SJCRH30 (cell line): ENCODE measurements at regions not wholly inside any gene's neighbourhood (a gene's known extent, or its start where the extent isn't known, plus 50 kb on each side); places are given as distances from the start of the nearest gene placed in this dataset.

Source experiments
- DNase-seq, 2 experiments: peaks; one replicate each; pipeline ENCODE4 v3.0.0-alpha.2; 2015 to 2020
- H3K27ac ChIP-seq: fragments of 250-450 bp; sonication (Bioruptor Pico); 2 replicates; pipeline ENCODE4 v1.5.1; 2020; ENCODE audit warnings: mild to moderate bottlenecking, moderate library complexity
- H3K27me3 ChIP-seq: fragments of 250-450 bp; sonication (Bioruptor Pico); 2 replicates; pipeline ENCODE4 v1.5.1; 2020; ENCODE audit warnings: mild to moderate bottlenecking, moderate library complexity
- H3K36me3 ChIP-seq: fragments of 250-450 bp; sonication (Bioruptor Pico); 2 replicates; pipeline ENCODE4 v1.5.1; 2020; ENCODE audit warnings: mild to moderate bottlenecking, moderate library complexity
- H3K4me1 ChIP-seq: fragments of 250-450 bp; sonication (Bioruptor Pico); 2 replicates; pipeline ENCODE4 v1.5.1; 2020; ENCODE audit warnings: mild to moderate bottlenecking, moderate library complexity
- H3K4me3 ChIP-seq: fragments of 250-450 bp; sonication (Bioruptor Pico); 2 replicates; pipeline ENCODE4 v1.5.1; 2020; ENCODE audit warnings: mild to moderate bottlenecking, moderate library complexity
- H3K9me3 ChIP-seq: fragments of 250-450 bp; sonication (Bioruptor Pico); replicated peaks from 2 replicates; pipeline ENCODE4 v1.5.1; 2020; ENCODE audit warnings: mild to moderate bottlenecking, moderate library complexity

DNA sequence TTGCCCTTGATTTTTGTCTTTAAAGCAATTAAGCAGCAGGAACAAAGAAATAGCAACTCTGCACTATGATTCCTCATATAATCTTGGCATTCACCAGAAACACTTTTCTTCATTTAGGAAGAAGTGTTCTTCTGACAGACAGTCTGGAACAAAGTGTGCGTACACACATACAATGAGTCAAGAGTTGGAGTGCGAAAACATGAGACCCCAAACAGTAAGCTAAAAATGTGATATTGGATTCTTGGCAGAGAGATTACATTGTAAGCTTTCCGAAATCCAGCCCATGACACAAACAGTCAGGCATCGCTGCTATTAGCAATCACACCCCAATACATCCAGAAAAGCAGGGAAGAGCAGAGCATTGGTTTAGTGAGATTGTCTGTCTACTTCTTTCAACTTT, 306.7 kb upstream of the TBC1D5 start:
- Histone ChIP-seq H3K4me3 (no peak overlapping the region), H3K9me3 (no peaks in the 10 kb centered on the region), H3K4me1 (no peaks in the 10 kb centered on the region), H3K27ac (no peak overlapping the region), H3K27me3 (no peaks in the 10 kb centered on the region), H3K36me3 (no peaks in the 10 kb centered on the region)
- DNase-seq = no peak

GRCh38 chr3:18047052-18047451, 304.6 kb upstream of the TBC1D5 start:
- Histone ChIP-seq H3K4me1 (no peaks in the 10 kb centered on the region), H3K27me3 (no peaks in the 10 kb centered on the region), H3K4me3 (no peak overlapping the region), H3K36me3 (no peaks in the 10 kb centered on the region), H3K9me3 (no peaks in the 10 kb centered on the region), H3K27ac (no peak overlapping the region)
- peak in 1 of 2 experiments; percentile 2 for DNase-seq

DNA sequence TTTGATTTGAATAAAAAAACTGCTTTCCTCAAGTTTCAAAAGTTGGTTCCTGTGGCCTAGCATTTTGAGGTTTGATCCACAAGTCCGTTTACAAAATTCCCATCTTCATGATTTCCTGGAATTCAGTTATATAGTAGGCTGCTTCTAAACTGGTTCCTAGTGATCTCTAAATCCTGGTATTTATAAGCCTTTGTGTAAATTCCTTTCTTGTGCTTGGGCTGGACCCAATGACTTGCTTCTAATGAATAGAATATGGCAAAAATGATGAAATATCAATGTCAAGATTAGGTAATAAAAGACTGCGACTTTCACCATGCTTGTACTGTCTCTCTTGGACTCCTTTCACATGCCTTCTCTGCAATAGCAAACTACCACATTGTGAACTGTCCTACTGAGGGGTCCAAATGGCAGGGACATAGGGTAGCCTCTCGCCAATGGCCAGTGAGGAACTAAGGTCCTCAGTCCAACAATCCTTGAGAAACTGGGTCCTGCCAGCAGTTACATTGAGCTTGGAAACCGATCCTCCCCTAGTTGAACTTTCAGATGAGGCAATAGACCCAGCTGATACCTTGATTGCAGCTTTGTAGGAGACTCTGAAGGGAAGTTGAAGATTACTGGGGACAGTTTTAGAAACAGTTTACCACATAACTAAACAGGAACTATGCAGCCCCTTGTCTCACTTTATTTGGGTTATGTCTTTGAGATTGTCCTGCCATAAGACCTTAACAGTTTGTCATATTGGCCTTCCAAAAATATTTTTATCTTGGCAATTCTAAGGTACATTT, 303.9 kb upstream of the TBC1D5 start:
- no peaks in the 10 kb centered on the region for H3K36me3 ChIP-seq
- H3K27me3 ChIP-seq = no peaks in the 10 kb centered on the region
- H3K4me3 ChIP-seq = no peak overlapping the region
- H3K27ac ChIP-seq = no peak overlapping the region
- no peaks in the 10 kb centered on the region for H3K4me1 ChIP-seq
- DNase-seq = no peak
- no peaks in the 10 kb centered on the region for H3K9me3 ChIP-seq

DNA sequence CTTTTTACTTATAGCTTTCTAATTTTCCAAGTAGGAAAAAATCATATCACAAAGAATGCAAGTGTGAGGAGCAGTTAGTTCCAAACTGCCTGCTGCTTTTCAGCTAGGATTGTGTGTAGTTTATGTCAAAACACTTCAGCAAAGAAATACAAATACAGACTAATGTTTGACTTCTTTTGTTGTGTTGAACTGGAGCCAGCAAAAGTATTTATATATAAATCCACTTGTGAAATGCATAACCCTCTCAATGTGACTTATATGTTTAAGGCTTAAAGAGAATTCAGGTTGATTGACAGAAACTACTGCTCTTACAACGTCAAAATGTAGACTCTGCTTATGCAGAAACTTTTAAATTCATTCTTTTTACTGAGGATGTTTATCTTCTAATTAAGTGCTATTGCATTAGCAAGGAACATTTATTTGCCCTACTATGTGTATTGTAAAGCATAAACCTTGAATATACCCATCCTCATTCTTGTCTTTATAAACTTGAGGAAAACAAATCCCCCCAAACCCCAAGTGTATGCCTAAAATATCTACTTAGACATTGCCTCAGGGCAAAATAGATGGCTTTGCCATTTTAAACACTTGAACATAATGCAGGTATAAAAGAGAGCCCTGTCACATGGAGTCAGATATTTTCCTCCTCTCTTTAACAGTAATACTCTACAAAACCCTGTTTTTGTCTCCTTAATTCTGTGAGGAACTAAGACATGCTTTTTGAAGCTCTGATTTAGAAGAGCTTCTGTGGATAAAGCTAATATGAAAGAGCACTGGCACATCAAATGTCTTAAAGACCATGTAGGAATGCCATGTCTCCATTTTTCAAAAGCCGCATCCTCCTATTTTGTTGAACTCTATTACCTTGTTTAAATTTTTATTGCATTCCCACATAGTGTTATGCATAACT, 302.8 kb upstream of the TBC1D5 start:
- no peak overlapping the region for H3K27ac ChIP-seq
- no peak for DNase-seq
- H3K4me3 ChIP-seq = no peak overlapping the region
- no peaks in the 10 kb centered on the region for H3K4me1 ChIP-seq
- no peaks in the 10 kb centered on the region for H3K36me3 ChIP-seq
- no peaks in the 10 kb centered on the region for H3K9me3 ChIP-seq
- no peaks in the 10 kb centered on the region for H3K27me3 ChIP-seq

DNA sequence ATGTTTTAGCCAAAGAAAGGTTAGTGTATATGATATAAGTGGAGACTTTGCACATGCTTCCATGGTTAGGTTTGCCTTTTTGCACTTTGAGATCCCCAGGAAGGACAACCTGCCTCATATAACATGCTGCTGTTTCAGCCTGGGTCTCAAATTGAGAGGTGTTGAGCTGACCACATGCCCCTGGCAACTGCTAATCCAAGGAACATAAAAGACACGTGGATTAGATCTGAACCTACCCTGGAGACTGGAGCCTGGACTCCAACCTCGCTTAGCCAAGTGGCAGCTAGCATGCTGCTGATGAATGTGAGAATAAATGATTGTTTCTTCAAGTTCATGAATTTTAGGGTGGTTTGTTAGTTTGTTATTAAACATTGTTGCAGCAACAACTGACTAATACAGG, 301.8 kb upstream of the TBC1D5 start:
- Histone ChIP-seq H3K4me1 (no peaks in the 10 kb centered on the region), H3K27me3 (no peaks in the 10 kb centered on the region), H3K27ac (no peak overlapping the region), H3K9me3 (no peaks in the 10 kb centered on the region), H3K4me3 (no peak overlapping the region), H3K36me3 (no peaks in the 10 kb centered on the region)
- no peak for DNase-seq

DNA sequence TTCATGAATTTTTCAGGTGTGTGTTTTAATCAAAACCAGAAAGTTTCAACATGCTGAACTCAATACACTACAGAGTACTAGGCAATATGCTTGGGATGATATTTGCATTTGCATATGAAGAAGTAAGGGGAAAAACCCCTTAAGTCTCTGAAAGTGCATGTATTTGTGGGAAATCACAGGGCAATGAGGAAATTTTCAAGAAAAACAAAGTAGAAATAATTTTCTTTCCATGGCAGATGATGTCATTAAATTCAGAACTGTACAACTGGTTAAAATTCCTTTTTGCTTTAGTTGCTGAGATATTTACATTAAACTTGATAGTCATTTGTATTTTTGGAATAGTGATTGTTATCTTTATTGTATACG, 294.0 kb upstream of the TBC1D5 start:
- Histone ChIP-seq H3K27me3 (no peaks in the 10 kb centered on the region), H3K27ac (no peak overlapping the region), H3K36me3 (no peaks in the 10 kb centered on the region), H3K9me3 (no peaks in the 10 kb centered on the region), H3K4me1 (no peaks in the 10 kb centered on the region), H3K4me3 (no peak overlapping the region)
- no peak for DNase-seq

GRCh38 chr3:18035641-18036449, 293.4 kb upstream of the TBC1D5 start:
- Histone ChIP-seq H3K27ac (no peak overlapping the region), H3K36me3 (no peaks in the 10 kb centered on the region), H3K27me3 (no peaks in the 10 kb centered on the region), H3K9me3 (no peaks in the 10 kb centered on the region), H3K4me1 (no peaks in the 10 kb centered on the region), H3K4me3 (no peak overlapping the region)
- no peak for DNase-seq

GRCh38 chr3:18033581-18034108, 291.2 kb upstream of the TBC1D5 start:
- no peaks in the 10 kb centered on the region for H3K4me1 ChIP-seq
- no peaks in the 10 kb centered on the region for H3K27me3 ChIP-seq
- no peak overlapping the region for H3K4me3 ChIP-seq
- no peak overlapping the region for H3K27ac ChIP-seq
- no peaks in the 10 kb centered on the region for H3K9me3 ChIP-seq
- H3K36me3 ChIP-seq = no peaks in the 10 kb centered on the region
- no peak for DNase-seq

- H3K9me3 ChIP-seq = no peaks in the 10 kb centered on the region
- H3K4me1 ChIP-seq = no peaks in the 10 kb centered on the region
- H3K27ac ChIP-seq = no peak overlapping the region
- no peaks in the 10 kb centered on the region for H3K27me3 ChIP-seq
- no peak overlapping the region for H3K4me3 ChIP-seq
- DNase-seq = no peak
- no peaks in the 10 kb centered on the region for H3K36me3 ChIP-seq
Observed at GRCh38 chr3:18030371-18030870, 288.0 kb upstream of the TBC1D5 start.

GRCh38 chr3:18027161-18027939, 284.9 kb upstream of the TBC1D5 start:
- Histone ChIP-seq H3K27ac (no peak overlapping the region), H3K27me3 (no peaks in the 10 kb centered on the region), H3K4me1 (no peaks in the 10 kb centered on the region), H3K4me3 (no peak overlapping the region), H3K36me3 (no peaks in the 10 kb centered on the region), H3K9me3 (no peaks in the 10 kb centered on the region)
- DNase-seq = peak in 1 of 2 experiments; percentile 27

DNA sequence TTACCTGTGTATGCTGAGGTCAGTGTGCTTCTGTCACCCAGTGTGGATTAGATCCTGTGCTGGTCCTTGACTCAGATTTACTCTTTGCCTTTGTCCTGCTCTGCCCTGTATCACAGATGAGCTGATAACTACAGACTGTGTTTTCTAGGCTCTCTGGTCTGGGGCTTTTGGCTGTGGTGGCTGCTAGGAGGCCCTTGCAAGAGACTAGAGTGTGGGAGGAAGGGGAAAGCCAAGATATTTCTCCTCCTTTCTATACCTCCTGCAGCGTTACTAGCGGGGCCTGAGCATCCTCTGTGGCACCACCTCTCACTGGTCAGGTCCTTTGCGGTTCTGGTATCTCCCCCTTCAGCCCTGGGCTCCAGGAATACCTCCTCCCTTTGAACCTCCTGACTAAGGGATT, 282.3 kb upstream of the TBC1D5 start:
- no peak for DNase-seq
- no peaks in the 10 kb centered on the region for H3K27me3 ChIP-seq
- H3K4me3 ChIP-seq = no peak overlapping the region
- H3K9me3 ChIP-seq = no peaks in the 10 kb centered on the region
- no peaks in the 10 kb centered on the region for H3K36me3 ChIP-seq
- no peaks in the 10 kb centered on the region for H3K4me1 ChIP-seq
- H3K27ac ChIP-seq = no peak overlapping the region

DNA sequence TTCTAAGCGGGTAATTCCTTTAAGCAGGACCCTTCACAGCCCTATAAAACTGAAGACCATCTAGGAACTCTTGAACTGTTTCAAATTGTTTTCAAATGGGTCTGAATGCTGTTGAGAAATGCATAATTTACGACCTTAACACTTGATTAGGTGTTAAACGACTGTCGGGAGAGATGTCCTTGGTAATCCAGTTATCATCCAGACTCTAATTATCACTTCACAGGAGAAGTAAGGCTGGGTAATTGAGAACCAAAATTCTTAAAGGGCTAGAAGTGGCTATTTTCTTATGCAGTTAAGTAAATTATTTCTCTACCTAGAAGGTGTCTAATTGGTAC, 276.7 kb upstream of the TBC1D5 start:
- Histone ChIP-seq H3K9me3 (no peaks in the 10 kb centered on the region), H3K36me3 (no peaks in the 10 kb centered on the region), H3K27me3 (no peaks in the 10 kb centered on the region), H3K4me1 (no peaks in the 10 kb centered on the region), H3K4me3 (no peak overlapping the region), H3K27ac (no peak overlapping the region)
- no peak for DNase-seq

GRCh38 chr3:18018491-18019160, 276.2 kb upstream of the TBC1D5 start:
- no peak overlapping the region for H3K27ac ChIP-seq
- no peaks in the 10 kb centered on the region for H3K36me3 ChIP-seq
- no peaks in the 10 kb centered on the region for H3K27me3 ChIP-seq
- no peaks in the 10 kb centered on the region for H3K9me3 ChIP-seq
- DNase-seq = no peak
- H3K4me1 ChIP-seq = no peaks in the 10 kb centered on the region
- no peak overlapping the region for H3K4me3 ChIP-seq

GRCh38 chr3:18016366-18016765, 273.9 kb upstream of the TBC1D5 start:
- H3K36me3 ChIP-seq = no peaks in the 10 kb centered on the region
- H3K9me3 ChIP-seq = no peaks in the 10 kb centered on the region
- no peak overlapping the region for H3K4me3 ChIP-seq
- no peak overlapping the region for H3K27ac ChIP-seq
- no peaks in the 10 kb centered on the region for H3K27me3 ChIP-seq
- no peaks in the 10 kb centered on the region for H3K4me1 ChIP-seq
- DNase-seq = no peak
